Duodenal mucosa (tissue), 2 donors: ENCODE measurements at regions not wholly inside any gene's neighbourhood (a gene's known extent, or its start where the extent isn't known, plus 50 kb on each side); places are given as distances from the start of the nearest gene placed in this dataset.

Experiments used
- H3K27ac ChIP-seq: one replicate; pipeline ENCODE4 v1.7.0; 2013; ENCODE audit warnings: low read depth, low read length
- H3K27me3 ChIP-seq, 2 donors: one replicate each; pipeline ENCODE4 v1.7.0; 2013; ENCODE audit warnings: low read length in 2 of 2, control low read depth in 1 of 2; ENCODE audit not compliant: insufficient read depth in 2 of 2, control insufficient read depth in 1 of 2
- H3K36me3 ChIP-seq, 2 donors: one replicate each; pipeline ENCODE4 v1.7.0; 2013; ENCODE audit warnings: low read length in 2 of 2, control low read depth in 1 of 2; ENCODE audit not compliant: insufficient read depth in 2 of 2, control insufficient read depth in 1 of 2
- H3K4me1 ChIP-seq, 2 donors: one replicate each; pipeline ENCODE4 v1.7.0; 2013; ENCODE audit warnings: low read length in 2 of 2, control low read depth in 1 of 2; ENCODE audit not compliant: insufficient read depth in 2 of 2, control insufficient read depth in 1 of 2
- H3K4me3 ChIP-seq, 2 donors: one replicate each; pipeline ENCODE4 v1.7.0; 2013; ENCODE audit warnings: low read length in 2 of 2, low read depth in 1 of 2
- H3K9ac ChIP-seq, 2 donors: one replicate each; pipeline ENCODE4 v1.7.0; 2013; ENCODE audit warnings: low read length in 2 of 2, low read depth in 1 of 2
- H3K9me3 ChIP-seq, 2 donors: one replicate each; pipeline ENCODE4 v1.7.0; 2013; ENCODE audit warnings: low read length in 2 of 2, control low read depth in 1 of 2; ENCODE audit not compliant: control insufficient read depth in 1 of 2

- H3K9me3 ChIP-seq, result no peaks in the 10 kb centered on the region
- no peak overlapping the region for H3K27ac ChIP-seq
- H3K4me1 ChIP-seq, result no peaks in the 10 kb centered on the region
- H3K36me3 ChIP-seq, result no peaks in the 10 kb centered on the region
- no peak overlapping the region for H3K4me3 ChIP-seq
- no peaks in the 10 kb centered on the region for H3K27me3 ChIP-seq
- no peak overlapping the region for H3K9ac ChIP-seq
Observed at GRCh38 chr5:121271546-121271945, 580.1 kb upstream of the FTMT start.

- Histone ChIP-seq H3K27me3 (no peaks in the 10 kb centered on the region), H3K9me3 (no peaks in the 10 kb centered on the region), H3K9ac (no peak overlapping the region)
Observed at GRCh38 chr5:121273833-121274433, 577.7 kb upstream of the FTMT start.

GRCh38 chr5:121279801-121280200 is 571.9 kb upstream of the FTMT start:
- H3K4me3 ChIP-seq, result no peak overlapping the region
- H3K4me1 ChIP-seq, result no peaks in the 10 kb centered on the region
- no peaks in the 10 kb centered on the region for H3K9me3 ChIP-seq
- no peaks in the 10 kb centered on the region for H3K27me3 ChIP-seq
- no peaks in the 10 kb centered on the region for H3K36me3 ChIP-seq
- no peak overlapping the region for H3K27ac ChIP-seq
- H3K9ac ChIP-seq, result no peak overlapping the region

More at GRCh38 chr5:121273833-121274433, 577.7 kb upstream of the FTMT start:
- Histone ChIP-seq H3K36me3 (no peaks in the 10 kb centered on the region), H3K27ac (no peak overlapping the region), H3K4me1 (no peaks in the 10 kb centered on the region), H3K4me3 (no peak overlapping the region)

- H3K36me3 ChIP-seq, result no peaks in the 10 kb centered on the region
- H3K27ac ChIP-seq, result no peak overlapping the region
- H3K9ac ChIP-seq, result no peak overlapping the region
- H3K9me3 ChIP-seq, result no peaks in the 10 kb centered on the region
- no peaks in the 10 kb centered on the region for H3K4me1 ChIP-seq
- no peak overlapping the region for H3K4me3 ChIP-seq
- no peaks in the 10 kb centered on the region for H3K27me3 ChIP-seq
Observed at GRCh38 chr5:121285801-121286521, 565.7 kb upstream of the FTMT start.

- Histone ChIP-seq H3K36me3 (no peaks in the 10 kb centered on the region), H3K4me3 (no peak overlapping the region), H3K9me3 (no peaks in the 10 kb centered on the region), H3K9ac (no peak overlapping the region), H3K27ac (no peak overlapping the region), H3K27me3 (no peaks in the 10 kb centered on the region), H3K4me1 (no peaks in the 10 kb centered on the region)
Observed at GRCh38 chr5:121288781-121289180, 562.9 kb upstream of the FTMT start.

GRCh38 chr5:121292664-121293063 is 559.0 kb upstream of the FTMT start:
- Histone ChIP-seq H3K27me3 (no peaks in the 10 kb centered on the region), H3K9me3 (no peaks in the 10 kb centered on the region), H3K27ac (no peak overlapping the region), H3K4me3 (no peak overlapping the region), H3K36me3 (no peaks in the 10 kb centered on the region), H3K4me1 (no peaks in the 10 kb centered on the region), H3K9ac (no peak overlapping the region)

GRCh38 chr5:121296356-121296755 is 555.3 kb upstream of the FTMT start:
- no peak overlapping the region for H3K9ac ChIP-seq
- H3K9me3 ChIP-seq, result no peaks in the 10 kb centered on the region
- no peak overlapping the region for H3K4me3 ChIP-seq
- no peaks in the 10 kb centered on the region for H3K36me3 ChIP-seq
- H3K27ac ChIP-seq, result no peak overlapping the region
- H3K4me1 ChIP-seq, result no peaks in the 10 kb centered on the region
- H3K27me3 ChIP-seq, result no peaks in the 10 kb centered on the region

- no peaks in the 10 kb centered on the region for H3K4me1 ChIP-seq
- no peak overlapping the region for H3K9ac ChIP-seq
- H3K9me3 ChIP-seq, result no peaks in the 10 kb centered on the region
- no peaks in the 10 kb centered on the region for H3K27me3 ChIP-seq
- H3K27ac ChIP-seq, result no peak overlapping the region
- no peaks in the 10 kb centered on the region for H3K36me3 ChIP-seq
- H3K4me3 ChIP-seq, result no peak overlapping the region
Observed at GRCh38 chr5:121299153-121299552, 552.5 kb upstream of the FTMT start.

- Histone ChIP-seq H3K27me3 (no peaks in the 10 kb centered on the region), H3K4me1 (no peaks in the 10 kb centered on the region), H3K27ac (no peak overlapping the region), H3K4me3 (no peak overlapping the region), H3K9ac (no peak overlapping the region), H3K36me3 (no peaks in the 10 kb centered on the region), H3K9me3 (no peaks in the 10 kb centered on the region)
Observed at GRCh38 chr5:121304838-121305237, 546.8 kb upstream of the FTMT start.

GRCh38 chr5:121313886-121314285 is 537.8 kb upstream of the FTMT start:
- H3K4me3 ChIP-seq, result no peak overlapping the region
- H3K4me1 ChIP-seq, result no peaks in the 10 kb centered on the region
- H3K27me3 ChIP-seq, result no peaks in the 10 kb centered on the region
- H3K9me3 ChIP-seq, result no peaks in the 10 kb centered on the region
- H3K36me3 ChIP-seq, result no peaks in the 10 kb centered on the region
- H3K9ac ChIP-seq, result no peak overlapping the region
- H3K27ac ChIP-seq, result no peak overlapping the region
